Epithelial cell of proximal tubule (primary cell): ENCODE measurements at regions not wholly inside any gene's neighbourhood (a gene's known extent, or its start where the extent isn't known, plus 50 kb on each side); places are given as distances from the start of the nearest gene placed in this dataset.

Experiments
- DNase-seq: peaks from one replicate; pipeline ENCODE4 v3.0.0-alpha.2; 2011; ENCODE audit warnings: low read depth
- H3K4me3 ChIP-seq: 2 replicates; pipeline ENCODE4 v1.5.1; 2011; ENCODE audit warnings: low read depth, mild to moderate bottlenecking, low read length
- TF ChIP-seq, protein P1 (sequence below): conservative IDR thresholded peaks from 2 replicates; pipeline ENCODE4 v1.5.1; 2012; ENCODE audit warnings: low read depth, mild to moderate bottlenecking, low read length

DNA sequence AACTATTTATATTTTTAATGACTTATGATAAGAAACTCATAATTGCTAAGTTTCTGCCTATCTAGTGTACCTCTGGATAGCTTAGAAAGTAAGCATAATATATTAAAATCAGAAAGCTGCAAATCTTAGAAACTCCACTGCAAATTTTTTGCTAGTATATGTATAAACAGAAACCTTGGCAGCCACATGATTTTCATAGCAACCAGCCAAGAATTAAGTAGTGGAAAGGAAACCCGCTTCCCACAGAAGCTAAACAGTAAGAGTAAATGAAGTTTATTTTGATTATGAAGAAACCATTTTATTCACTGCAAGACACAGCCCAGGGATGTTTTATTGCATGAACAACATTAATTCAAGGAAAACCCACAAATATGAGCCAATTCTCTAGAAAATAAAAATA is 872.5 kb upstream of the ADGRL3 start:
- TF ChIP-seq, protein P1, sequence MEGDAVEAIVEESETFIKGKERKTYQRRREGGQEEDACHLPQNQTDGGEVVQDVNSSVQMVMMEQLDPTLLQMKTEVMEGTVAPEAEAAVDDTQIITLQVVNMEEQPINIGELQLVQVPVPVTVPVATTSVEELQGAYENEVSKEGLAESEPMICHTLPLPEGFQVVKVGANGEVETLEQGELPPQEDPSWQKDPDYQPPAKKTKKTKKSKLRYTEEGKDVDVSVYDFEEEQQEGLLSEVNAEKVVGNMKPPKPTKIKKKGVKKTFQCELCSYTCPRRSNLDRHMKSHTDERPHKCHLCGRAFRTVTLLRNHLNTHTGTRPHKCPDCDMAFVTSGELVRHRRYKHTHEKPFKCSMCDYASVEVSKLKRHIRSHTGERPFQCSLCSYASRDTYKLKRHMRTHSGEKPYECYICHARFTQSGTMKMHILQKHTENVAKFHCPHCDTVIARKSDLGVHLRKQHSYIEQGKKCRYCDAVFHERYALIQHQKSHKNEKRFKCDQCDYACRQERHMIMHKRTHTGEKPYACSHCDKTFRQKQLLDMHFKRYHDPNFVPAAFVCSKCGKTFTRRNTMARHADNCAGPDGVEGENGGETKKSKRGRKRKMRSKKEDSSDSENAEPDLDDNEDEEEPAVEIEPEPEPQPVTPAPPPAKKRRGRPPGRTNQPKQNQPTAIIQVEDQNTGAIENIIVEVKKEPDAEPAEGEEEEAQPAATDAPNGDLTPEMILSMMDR, result no peak
- DNase-seq, result no peak
- no peak overlapping the region for H3K4me3 ChIP-seq

DNA sequence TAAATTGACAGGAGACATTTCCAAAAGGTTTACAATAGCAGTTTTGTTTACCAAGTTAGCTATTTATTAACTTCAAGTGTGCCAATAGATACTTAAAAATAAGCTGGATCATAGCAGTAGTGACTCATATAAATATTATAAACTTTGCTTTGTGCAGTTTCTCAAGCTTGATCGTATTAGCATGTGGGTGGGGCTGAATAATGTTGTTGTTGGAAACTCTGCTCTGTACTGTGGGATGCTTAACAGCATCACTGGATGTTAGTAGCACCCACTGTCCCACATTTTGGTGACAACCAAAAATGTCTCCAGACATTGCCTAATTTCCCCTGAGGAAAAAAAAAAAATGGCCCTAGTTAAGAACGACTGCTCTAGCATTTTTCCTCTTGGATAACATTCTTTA is 855.2 kb upstream of the ADGRL3 start:
- TF ChIP-seq, protein P1, result no peak
- H3K4me3 ChIP-seq, result no peak overlapping the region
- DNase-seq, result no peak

DNA sequence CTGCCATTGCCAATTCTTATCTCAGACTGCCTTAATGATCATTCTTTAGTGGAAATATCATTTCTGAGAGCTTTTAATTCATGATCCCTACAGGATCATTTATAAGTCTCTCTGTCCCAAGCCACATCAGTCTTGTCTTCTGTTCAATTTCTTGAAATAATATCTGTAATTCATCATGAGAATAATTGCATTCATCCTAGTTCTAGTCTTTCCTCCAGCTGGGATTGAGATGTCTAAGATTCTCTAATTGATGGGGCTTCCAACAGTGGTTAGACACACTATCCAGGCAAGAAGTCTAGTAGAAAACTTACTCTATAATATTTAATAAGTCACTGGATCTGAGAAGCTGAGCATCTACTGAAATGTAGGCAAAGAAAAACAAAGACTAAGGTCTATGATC is 854.7 kb upstream of the ADGRL3 start:
- no peak for DNase-seq
- TF ChIP-seq, protein P1, result no peak
- no peak overlapping the region for H3K4me3 ChIP-seq

DNA sequence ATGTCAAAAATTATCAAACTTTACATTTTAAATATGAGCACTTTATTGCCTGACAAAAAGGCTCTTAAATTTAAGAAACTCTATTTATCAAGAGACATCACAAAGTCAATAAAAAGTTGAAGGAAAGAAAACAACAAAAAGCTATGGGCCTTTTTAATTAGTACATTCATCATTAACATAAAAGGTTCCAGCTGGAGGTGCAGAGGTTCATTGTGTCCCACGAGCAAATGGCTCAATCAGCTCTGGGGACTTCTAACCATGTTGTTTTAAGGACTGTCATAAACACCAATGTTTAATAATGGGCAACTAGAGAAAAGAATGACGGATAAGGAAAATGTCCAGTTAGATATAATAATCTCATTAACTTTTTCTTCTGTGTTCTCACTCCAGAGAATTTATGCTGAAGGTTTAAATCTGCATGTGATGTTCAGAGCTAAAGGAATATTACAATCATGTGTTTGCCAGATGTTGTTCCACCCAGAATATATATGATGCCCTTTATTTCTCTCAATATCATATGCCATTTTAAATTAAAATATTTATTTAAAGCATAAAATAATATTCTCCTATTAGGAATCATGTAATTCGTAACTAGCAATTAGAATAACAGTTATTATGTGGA is 840.3 kb upstream of the ADGRL3 start:
- H3K4me3 ChIP-seq, result no peak overlapping the region
- no peak for DNase-seq
- TF ChIP-seq, protein P1, result no peak

DNA sequence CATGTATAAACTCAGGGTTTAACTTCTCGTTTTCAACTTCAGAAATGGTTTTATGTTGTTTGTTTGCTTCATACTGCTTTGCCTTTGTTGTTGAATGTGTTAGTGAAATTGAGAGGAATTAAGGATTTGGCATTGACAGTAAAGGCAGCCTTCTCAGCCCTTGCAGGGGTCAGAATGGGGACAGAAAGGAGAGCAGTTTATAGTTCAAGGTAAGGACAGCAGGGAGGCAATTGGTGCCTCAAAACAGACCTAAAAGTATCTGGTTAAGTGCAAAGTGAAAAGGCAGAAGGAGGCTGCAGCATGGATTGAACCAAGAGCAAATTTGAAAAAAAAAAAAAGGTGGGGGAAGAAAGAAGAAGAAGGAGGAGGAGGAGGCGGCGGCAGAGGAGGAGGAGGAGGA is 835.0 kb upstream of the ADGRL3 start:
- H3K4me3 ChIP-seq, result no peak overlapping the region
- DNase-seq, result no peak
- TF ChIP-seq, protein P1, result no peak

DNA sequence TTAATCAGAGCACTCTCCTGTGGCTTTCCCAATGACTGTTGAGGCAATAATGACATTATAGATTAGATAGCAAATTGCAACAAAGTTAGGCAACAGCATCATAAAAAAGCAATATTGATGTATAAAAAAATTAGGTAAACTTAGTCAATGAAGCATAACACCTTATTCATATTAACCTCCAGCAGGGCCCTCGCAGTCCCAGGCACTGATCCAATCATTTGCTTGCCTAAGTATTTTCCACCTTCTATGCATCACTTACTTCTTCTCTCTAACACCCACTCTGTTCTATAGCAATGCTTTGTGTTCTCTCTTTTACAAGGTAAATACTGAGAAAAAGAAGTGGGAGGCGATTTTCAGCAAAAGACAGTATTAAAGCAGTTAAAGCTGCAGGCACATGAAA is 833.5 kb upstream of the ADGRL3 start:
- no peak for DNase-seq
- H3K4me3 ChIP-seq, result no peak overlapping the region

DNA sequence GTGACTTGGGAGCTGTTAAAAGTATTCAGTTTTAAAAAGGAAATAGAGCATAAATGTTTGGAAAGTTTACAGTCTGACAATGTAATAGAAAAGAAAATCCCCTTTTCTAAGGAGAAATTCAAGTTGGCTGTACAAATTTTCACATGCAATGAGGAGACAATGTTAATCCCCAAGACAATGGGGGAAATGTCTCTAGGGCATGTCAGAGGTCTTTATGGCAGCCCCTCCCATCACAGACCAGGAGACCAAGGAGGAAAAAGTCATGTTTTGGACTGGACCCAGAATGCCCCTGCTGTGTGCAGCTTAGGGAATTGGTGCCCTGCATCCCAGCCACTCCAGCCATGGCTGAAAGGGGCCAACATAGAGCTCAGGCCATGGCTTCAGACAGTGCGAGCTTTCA is 831.1 kb upstream of the ADGRL3 start:
- TF ChIP-seq, protein P1, result no peak
- DNase-seq, result no peak

More for the DNA sequence above, 833.5 kb upstream of the ADGRL3 start:
- TF ChIP-seq, protein P1, result no peak

More for the DNA sequence above, 831.1 kb upstream of the ADGRL3 start:
- no peak overlapping the region for H3K4me3 ChIP-seq
